HepG2 (cell line): ENCODE measurements at regions not wholly inside any gene's neighbourhood (a gene's known extent, or its start where the extent isn't known, plus 50 kb on each side); places are given as distances from the start of the nearest gene placed in this dataset.

ENCODE experiments used
- ATAC-seq: fragments of 200-7000 bp; cut with Tn5 transposase; 3 replicates; pipeline ENCODE4 v1.9.1; 2020; ENCODE audit warnings: mild to moderate bottlenecking, moderate library complexity
- BruUV-seq: library from RNA; stranded (reverse); fragments of 400-500 nt; replicated peaks from 2 replicates; lab custom pipeline; 2021; lab: Mats Ljungman, UMichigan
- CTCF ChIA-PET: fragments of 300-600 bp; formaldehyde crosslinking; extraction: SDS; loops from one replicate; lab custom pipeline; 2021; ENCODE audit warnings: low total read pairs, inconsistent platforms, low intra/inter-chr PET ratio; lab: Yijun Ruan, JAX
- POLR2A ChIA-PET: fragments of 350-600 bp; sonication (Branson Sonifier 250); formaldehyde crosslinking; loops from one replicate; lab custom pipeline; 2020; ENCODE audit warnings: antibody characterized with exemption, inconsistent platforms; lab: Yijun Ruan, JAX
- DNase-seq: peaks from one replicate; pipeline ENCODE4 v3.0.0-alpha.2; 2015; ENCODE audit warnings: low spot score
- FAIRE-seq: peaks from 3 replicates; lab custom pipeline; 2011; peaks lifted over from hg19 to GRCh38; lab: Jason Lieb, UNC
- H2AFZ ChIP-seq: one replicate; pipeline ENCODE4 v1.6.1; 2011; ENCODE audit warnings: low read length, inconsistent platforms
- H3K27ac ChIP-seq: fragments of 300-600 bp; 3 replicates; pipeline ENCODE4 v1.8.0; 2011; ENCODE audit warnings: mixed run types, mild to moderate bottlenecking, mixed read lengths, low read length, inconsistent platforms; ENCODE audit not compliant: insufficient read depth; ENCODE audit errors: extremely low read length
- H3K27me3 ChIP-seq, 2 experiments: fragments of 200-600 bp in 1 of 2; 2 replicates in 1 of 2; 3 replicates in 1 of 2; pipeline versions ENCODE4 v1.6.0 to v1.8.0; 2011; ENCODE audit warnings: low read length in 2 of 2, mild to moderate bottlenecking in 2 of 2, moderate library complexity in 2 of 2, inconsistent platforms in 1 of 2; ENCODE audit not compliant: insufficient read depth in 2 of 2, control insufficient read depth in 1 of 2
- H3K36me3 ChIP-seq, 2 experiments: fragments of 200-600 bp in 1 of 2; replicated peaks in 1 of 2; 2 replicates in 1 of 2; 3 replicates in 1 of 2; pipeline versions ENCODE4 v1.5.1 to v1.8.0; 2011; ENCODE audit warnings: low read length in 2 of 2, inconsistent platforms in 1 of 2; ENCODE audit not compliant: insufficient read depth in 2 of 2, control insufficient read depth in 1 of 2
- H3K4me1 ChIP-seq: 2 replicates; pipeline ENCODE4 v1.5.1; 2012; ENCODE audit warnings: low read length, inconsistent platforms; ENCODE audit not compliant: insufficient read depth
- H3K4me2 ChIP-seq: 2 replicates; pipeline ENCODE4 v1.6.0; 2011; ENCODE audit warnings: low read depth, low read length, inconsistent platforms
- H3K4me3 ChIP-seq, 3 experiments: fragments of 200-600 bp in 1 of 3; sonication (generic), shearing (Covaris generic) in 1 of 3; replicated peaks in 1 of 3; 2 replicates each; pipeline ENCODE4 v1.5.1; 2011 to 2016; ENCODE audit warnings: low read length in 3 of 3, inconsistent platforms in 2 of 3, low read depth in 2 of 3, mild to moderate bottlenecking in 2 of 3, control low read depth in 1 of 3, mixed read lengths in 1 of 3; ENCODE audit not compliant: insufficient read depth in 1 of 3
- H3K79me2 ChIP-seq: one replicate; pipeline ENCODE4 v1.6.1; 2011; ENCODE audit warnings: low read length, inconsistent platforms; ENCODE audit not compliant: insufficient read depth
- H3K9ac ChIP-seq: 2 replicates; pipeline ENCODE4 v1.6.0; 2011; ENCODE audit warnings: mild to moderate bottlenecking, low read depth, low read length, inconsistent platforms; ENCODE audit not compliant: insufficient read depth
- H3K9me3 ChIP-seq: 2 replicates; pipeline ENCODE4 v1.5.1; 2012; ENCODE audit warnings: mild to moderate bottlenecking, low read length
- H4K20me1 ChIP-seq: 2 replicates; pipeline ENCODE4 v1.6.0; 2011; ENCODE audit warnings: inconsistent platforms, mild to moderate bottlenecking, low read length, moderate library complexity; ENCODE audit not compliant: insufficient read depth
- CERS6 ChIP-seq: sonication (generic); formaldehyde crosslinking; IDR thresholded peaks from 2 replicates; pipeline ENCODE4 v1.5.0; 2020; ENCODE audit warnings: missing genetic modification reagents
- CSRNP2 ChIP-seq: sonication (generic); formaldehyde crosslinking; conservative IDR thresholded peaks from 2 replicates; pipeline ENCODE4 v1.8.0; 2022; ENCODE audit warnings: low read depth, missing genetic modification reagents
- FOXO4 ChIP-seq: sonication (generic); formaldehyde crosslinking; conservative IDR thresholded peaks from 2 replicates; pipeline ENCODE4 v1.8.1; 2023; ENCODE audit warnings: missing genetic modification reagents
- HNRNPK ChIP-seq: fragments of 200-400 bp; formaldehyde crosslinking; IDR thresholded peaks from 2 replicates; pipeline ENCODE4 v1.6.1; 2018; ENCODE audit warnings: low read length, low read depth, moderate library complexity, mild to moderate bottlenecking; ENCODE audit not compliant: poor library complexity, severe bottlenecking
- NFKBIZ ChIP-seq: IDR thresholded peaks from 2 replicates; pipeline ENCODE4 v1.6.1; 2018; ENCODE audit warnings: missing genetic modification reagents, missing compliant biosample characterization
- NR2F6 ChIP-seq, 2 experiments: IDR thresholded peaks; 2 replicates each; pipeline ENCODE4 v1.6.1; 2016; ENCODE audit warnings: antibody characterized with exemption in 1 of 2, mild to moderate bottlenecking in 1 of 2
- PHF21A ChIP-seq: sonication (generic); formaldehyde crosslinking; IDR thresholded peaks from 2 replicates; pipeline ENCODE4 v1.5.0; 2020; ENCODE audit warnings: mild to moderate bottlenecking, missing genetic modification reagents
- RXRB ChIP-seq: IDR thresholded peaks from 2 replicates; pipeline ENCODE4 v1.6.1; 2016; ENCODE audit warnings: borderline replicate concordance, missing genetic modification reagents, missing compliant biosample characterization
- SMARCE1 ChIP-seq: fragments of 450-650 bp; IDR thresholded peaks from 2 replicates; pipeline ENCODE4 v1.6.1; 2017; ENCODE audit warnings: borderline replicate concordance
- SNAPC2 ChIP-seq: sonication (generic); formaldehyde crosslinking; IDR thresholded peaks from 2 replicates; pipeline ENCODE4 v1.8.1; 2022; ENCODE audit warnings: mild to moderate bottlenecking, missing genetic modification reagents
- ZNF207 ChIP-seq: fragments of 450-650 bp; IDR thresholded peaks from 2 replicates; pipeline ENCODE4 v1.6.1; 2016; ENCODE audit warnings: antibody characterized with exemption, borderline replicate concordance
- ZNF556 ChIP-seq: sonication (generic); formaldehyde crosslinking; IDR thresholded peaks from 2 replicates; pipeline ENCODE4 v1.4.0; 2020; ENCODE audit warnings: mild to moderate bottlenecking, missing genetic modification reagents, borderline replicate concordance
- ZNF660 ChIP-seq: sonication (generic); formaldehyde crosslinking; IDR thresholded peaks from 2 replicates; pipeline ENCODE4 v1.5.1; 2020; ENCODE audit warnings: mild to moderate bottlenecking, low read depth, missing genetic modification reagents, borderline replicate concordance
- ZNF691 ChIP-seq: sonication (generic); formaldehyde crosslinking; IDR thresholded peaks from 2 replicates; pipeline ENCODE4 v1.4.0; 2020; ENCODE audit warnings: missing genetic modification reagents, low read depth, mild to moderate bottlenecking, borderline replicate concordance
- ZNF788 ChIP-seq: sonication (generic); formaldehyde crosslinking; IDR thresholded peaks from 2 replicates; pipeline ENCODE4 v1.5.0; 2020; ENCODE audit warnings: mild to moderate bottlenecking, missing genetic modification reagents, borderline replicate concordance
- ZSCAN12 ChIP-seq: sonication (generic); formaldehyde crosslinking; IDR thresholded peaks from 2 replicates; pipeline ENCODE4 v1.9.0; 2021; ENCODE audit warnings: mild to moderate bottlenecking, missing genetic modification reagents
- WGBS: methylation state at CpG from one replicate; pipeline ENCODE4 v1.1.6; 2017; ENCODE audit warnings: low lambda C conversion rate; 5-methylcytosine and 5-hydroxymethylcytosine counted together
- in situ Hi-C: cut with HindIII; loops from 2 replicates; pipeline ENCODE4 v1.10.0; 2017; ENCODE audit warnings: low pct_unique_long_range_greater_than_20kb; ENCODE audit not compliant: extremely low pct_ligation_motif_present
- intact Hi-C: fragments of 100-400 bp; cut with micrococcal nuclease; formaldehyde crosslinking; loops from one replicate; pipeline ENCODE4 v1.10.0; 2022; ENCODE audit not compliant: unreplicated experiment

GRCh38 chr1:4957027-4957426, 302.6 kb downstream of the AJAP1 start:
- no peaks in the 10 kb centered on the region for H3K36me3 ChIP-seq
- no peak for FAIRE-seq
- no peaks in the 10 kb centered on the region for H3K4me1 ChIP-seq
- H4K20me1 ChIP-seq = no peaks in the 10 kb centered on the region
- H3K9me3 ChIP-seq = peaks cover 50% of the 10 kb centered on the region
- CTCF ChIA-PET = no interaction called here
- POLR2A ChIA-PET = no interaction called here
- no peaks in the 10 kb centered on the region for H3K27me3 ChIP-seq
- H2AFZ ChIP-seq = no peak overlapping the region
- H3K9ac ChIP-seq = no peak overlapping the region
- TF ChIP-seq ZSCAN12 (CRISPR knock-in tag) (no peak), NR2F6 (IDR thresholded peaks at IDR 0.05) (no peak), NR2F6 (CRISPR knock-in tag; IDR thresholded peaks at IDR 0.05) (no peak), ZNF788 (no peak), NFKBIZ (no peak), HNRNPK (no peak), FOXO4 (CRISPR knock-in tag) (no peak), CERS6 (CRISPR knock-in tag) (no peak), RXRB (CRISPR knock-in tag) (no peak), ZNF556 (CRISPR knock-in tag) (no peak), PHF21A (CRISPR knock-in tag) (no peak), SNAPC2 (CRISPR knock-in tag) (no peak), SMARCE1 (no peak), ZNF207 (no peak), ZNF660 (CRISPR knock-in tag) (no peak), CSRNP2 (no peak), ZNF691 (CRISPR knock-in tag) (no peak)
- TF ChIP-seq, all 625 proteins: peak for 0
- no peak overlapping the region for H3K4me2 ChIP-seq
- 9% methylated on average over 4 of the region's 4 CpGs for WGBS
- H3K27ac ChIP-seq = no peak overlapping the region
- no peak for DNase-seq
- BruUV-seq = no TSS peak
- H3K79me2 ChIP-seq = no peaks in the 10 kb centered on the region
- H3K4me3 ChIP-seq = no peak overlapping the region
- no peak for ATAC-seq
- intact Hi-C loops = no loop called here
- in situ Hi-C loops = no loop called here
